ENCODE measurements at regions not wholly inside any gene's neighbourhood (a gene's known extent, or its start where the extent isn't known, plus 50 kb on each side); places are given as distances from the start of the nearest gene placed in this dataset.

DNA sequence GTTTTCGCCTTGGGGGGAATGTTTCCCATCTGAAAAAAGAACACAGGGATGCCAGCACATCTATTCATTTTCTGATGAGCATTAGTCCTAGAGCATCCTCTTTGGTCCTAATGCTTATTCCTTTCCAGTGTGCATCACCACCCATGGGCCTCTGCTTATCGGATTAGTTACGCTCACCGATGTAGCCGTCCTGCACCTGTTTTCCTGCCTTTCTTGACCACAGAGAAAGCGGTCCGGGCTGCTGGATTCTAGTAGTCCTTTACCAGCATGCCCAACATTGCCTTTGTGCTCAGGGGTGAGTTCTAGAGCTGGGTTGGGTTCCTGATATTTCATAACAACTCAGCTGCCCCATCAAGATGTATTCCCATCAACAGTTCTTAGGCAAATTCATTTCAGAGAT is 2084.5 kb upstream of the C9orf72 start:
- TF ChIP-seq, protein P1, sequence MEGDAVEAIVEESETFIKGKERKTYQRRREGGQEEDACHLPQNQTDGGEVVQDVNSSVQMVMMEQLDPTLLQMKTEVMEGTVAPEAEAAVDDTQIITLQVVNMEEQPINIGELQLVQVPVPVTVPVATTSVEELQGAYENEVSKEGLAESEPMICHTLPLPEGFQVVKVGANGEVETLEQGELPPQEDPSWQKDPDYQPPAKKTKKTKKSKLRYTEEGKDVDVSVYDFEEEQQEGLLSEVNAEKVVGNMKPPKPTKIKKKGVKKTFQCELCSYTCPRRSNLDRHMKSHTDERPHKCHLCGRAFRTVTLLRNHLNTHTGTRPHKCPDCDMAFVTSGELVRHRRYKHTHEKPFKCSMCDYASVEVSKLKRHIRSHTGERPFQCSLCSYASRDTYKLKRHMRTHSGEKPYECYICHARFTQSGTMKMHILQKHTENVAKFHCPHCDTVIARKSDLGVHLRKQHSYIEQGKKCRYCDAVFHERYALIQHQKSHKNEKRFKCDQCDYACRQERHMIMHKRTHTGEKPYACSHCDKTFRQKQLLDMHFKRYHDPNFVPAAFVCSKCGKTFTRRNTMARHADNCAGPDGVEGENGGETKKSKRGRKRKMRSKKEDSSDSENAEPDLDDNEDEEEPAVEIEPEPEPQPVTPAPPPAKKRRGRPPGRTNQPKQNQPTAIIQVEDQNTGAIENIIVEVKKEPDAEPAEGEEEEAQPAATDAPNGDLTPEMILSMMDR (conservative IDR thresholded peaks at IDR 0.05), result no peak
- no peak for TF ChIP-seq EZH2 (IDR thresholded peaks at IDR 0.05; ENCODE audit: low read depth)

Measured in PC-9 (cell line).